ENCODE measurements at regions not wholly inside any gene's neighbourhood (a gene's known extent, or its start where the extent isn't known, plus 50 kb on each side); places are given as distances from the start of the nearest gene placed in this dataset.

GRCh38 chr2:238638982-238639628 is 208.8 kb upstream of the TWIST2 start:
- no peak for TF ChIP-seq CTCF (IDR thresholded peaks at IDR 0.05)
- no peak for TF ChIP-seq POLR2AphosphoS5 (IDR thresholded peaks at IDR 0.05)
- TF ChIP-seq POLR2A (IDR thresholded peaks at IDR 0.05): no peak

Measured in transverse colon (tissue), 4 donors.